Neuronal stem cell (in vitro differentiated cells): ENCODE measurements at regions not wholly inside any gene's neighbourhood (a gene's known extent, or its start where the extent isn't known, plus 50 kb on each side); places are given as distances from the start of the nearest gene placed in this dataset.

ENCODE experiments used
- DNase-seq: peaks from one replicate; pipeline ENCODE4 v3.0.0-alpha.2; 2013; ENCODE audit warnings: low spot score
- H2AFZ ChIP-seq: one replicate; pipeline ENCODE4 v1.6.1; 2013; ENCODE audit warnings: mild to moderate bottlenecking, low read length, inconsistent platforms
- H2AK5ac ChIP-seq: 2 replicates; pipeline ENCODE4 v1.6.1; 2013; ENCODE audit warnings: low read depth, mild to moderate bottlenecking, inconsistent platforms, low read length, moderate library complexity, mixed read lengths
- H2BK120ac ChIP-seq: 2 replicates; pipeline ENCODE4 v1.6.1; 2013; ENCODE audit warnings: low read depth, mild to moderate bottlenecking, inconsistent platforms, low read length, moderate library complexity, mixed read lengths
- H2BK12ac ChIP-seq: one replicate; pipeline ENCODE4 v1.6.1; 2013; ENCODE audit warnings: low read length, inconsistent platforms
- H2BK15ac ChIP-seq: 2 replicates; pipeline ENCODE4 v1.6.1; 2013; ENCODE audit warnings: mild to moderate bottlenecking, low read length, inconsistent platforms, mixed read lengths
- H2BK5ac ChIP-seq: one replicate; pipeline ENCODE4 v1.6.1; 2013; ENCODE audit warnings: inconsistent platforms, mild to moderate bottlenecking, low read length, moderate library complexity
- H3K14ac ChIP-seq: one replicate; pipeline ENCODE4 v1.6.1; 2013; ENCODE audit warnings: low read length, inconsistent platforms
- H3K18ac ChIP-seq: 2 replicates; pipeline ENCODE4 v1.6.1; 2013; ENCODE audit warnings: low read length, inconsistent platforms
- H3K23ac ChIP-seq: 2 replicates; pipeline ENCODE4 v1.6.1; 2013; ENCODE audit warnings: low read depth, mild to moderate bottlenecking, mixed read lengths, low read length, inconsistent platforms; ENCODE audit not compliant: poor library complexity
- H3K27ac ChIP-seq: replicated peaks from 3 replicates; pipeline ENCODE4 v1.5.1; 2013; ENCODE audit warnings: low read length, inconsistent platforms
- H3K27me3 ChIP-seq, 3 experiments: 2 replicates each; pipeline ENCODE4 v1.6.1; 2013; ENCODE audit warnings: low read length in 3 of 3, mild to moderate bottlenecking in 2 of 3, inconsistent platforms in 1 of 3, low read depth in 1 of 3, mixed read lengths in 1 of 3, moderate library complexity in 1 of 3; ENCODE audit not compliant: control insufficient read depth in 3 of 3, insufficient read depth in 3 of 3
- H3K36me3 ChIP-seq, 2 donors: replicated peaks in 1 of 2; 2 replicates each; pipeline ENCODE4 v1.6.1; 2013; ENCODE audit warnings: low read length in 2 of 2; ENCODE audit not compliant: control insufficient read depth in 2 of 2, insufficient read depth in 2 of 2
- H3K4ac ChIP-seq: 2 replicates; pipeline ENCODE4 v1.6.1; 2013; ENCODE audit warnings: inconsistent platforms, mild to moderate bottlenecking, low read length, moderate library complexity
- H3K4me1 ChIP-seq, 2 donors: 1 replicate in 1 of 2; 2 replicates in 1 of 2; pipeline ENCODE4 v1.6.1; 2013; ENCODE audit warnings: low read length in 2 of 2, low read depth in 1 of 2; ENCODE audit not compliant: control insufficient read depth in 2 of 2, insufficient read depth in 1 of 2
- H3K4me2 ChIP-seq: one replicate; pipeline ENCODE4 v1.6.1; 2013; ENCODE audit warnings: mild to moderate bottlenecking, low read length, inconsistent platforms; ENCODE audit not compliant: insufficient read depth, poor library complexity, severe bottlenecking
- H3K4me3 ChIP-seq, 2 donors: 2 replicates each; pipeline ENCODE4 v1.5.1; 2013; ENCODE audit warnings: low read length in 2 of 2, mild to moderate bottlenecking in 2 of 2, inconsistent platforms in 1 of 2, moderate library complexity in 1 of 2
- H3K79me1 ChIP-seq: one replicate; pipeline ENCODE4 v1.6.1; 2013; ENCODE audit warnings: low read depth, mild to moderate bottlenecking, inconsistent platforms, low read length, moderate library complexity
- H3K9ac ChIP-seq: one replicate; pipeline ENCODE4 v1.6.1; 2013; ENCODE audit warnings: mild to moderate bottlenecking, low read depth, low read length, inconsistent platforms; ENCODE audit not compliant: poor library complexity
- H3K9me3 ChIP-seq, 2 donors: replicated peaks in 1 of 2; 2 replicates each; pipeline versions ENCODE3 to v1.6.1; 2013; ENCODE audit warnings: low read length in 2 of 2, mild to moderate bottlenecking in 2 of 2, inconsistent platforms in 1 of 2, low read depth in 1 of 2, mixed read lengths in 1 of 2, moderate library complexity in 1 of 2; ENCODE audit not compliant: control insufficient read depth in 2 of 2, insufficient read depth in 1 of 2
- H4K8ac ChIP-seq: one replicate; pipeline ENCODE4 v1.6.1; 2013; ENCODE audit warnings: low read depth, mild to moderate bottlenecking, inconsistent platforms, low read length, moderate library complexity
- H4K91ac ChIP-seq: one replicate; pipeline ENCODE4 v1.6.1; 2013; ENCODE audit warnings: low read length, low read depth, mild to moderate bottlenecking, inconsistent platforms; ENCODE audit not compliant: poor library complexity
- WGBS, 2 donors: extraction: QIAGEN DNeasy Blood & Tissue Kit; methylation state at CpG; one replicate each; pipeline ENCODE4 v1.1.7; 2013; ENCODE audit warnings: missing lambda C conversion rate in 2 of 2, mixed read lengths in 1 of 2; ENCODE audit not compliant: insufficient read length in 2 of 2, insufficient replicate concordance in 1 of 2; ENCODE audit errors: extremely low coverage in 2 of 2; 5-methylcytosine and 5-hydroxymethylcytosine counted together

- no peak overlapping the region for H4K91ac ChIP-seq
- H2AK5ac ChIP-seq = no peak overlapping the region
- no peak overlapping the region for H4K8ac ChIP-seq
- no peak for DNase-seq
- no peaks in the 10 kb centered on the region for H3K4me1 ChIP-seq
- H3K9ac ChIP-seq = no peak overlapping the region
- no peak overlapping the region for H2BK5ac ChIP-seq
- no peak overlapping the region for H3K27ac ChIP-seq
- H3K4me3 ChIP-seq = no peak overlapping the region
- H2BK120ac ChIP-seq = no peak overlapping the region
- no peaks in the 10 kb centered on the region for H3K36me3 ChIP-seq
- no peak overlapping the region for H3K4me2 ChIP-seq
- no peaks in the 10 kb centered on the region for H3K79me1 ChIP-seq
- H3K27me3 ChIP-seq = no peaks in the 10 kb centered on the region
- H2AFZ ChIP-seq = no peak overlapping the region
- H3K4ac ChIP-seq = no peak overlapping the region
- H2BK12ac ChIP-seq = no peak overlapping the region
- H3K9me3 ChIP-seq = no peaks in the 10 kb centered on the region
- H3K18ac ChIP-seq = no peak overlapping the region
- H3K14ac ChIP-seq = no peak overlapping the region
- H2BK15ac ChIP-seq = no peak overlapping the region
- no peak overlapping the region for H3K23ac ChIP-seq
- no CpG with 5 or more reads among the region's 5 CpGs for WGBS, 2 donors
These were observed 245.0 kb downstream of the MTX2 start for GRCh38 chr2:176514276-176514675.

- Histone ChIP-seq H2AFZ (no peak overlapping the region), H2BK5ac (no peak overlapping the region), H3K18ac (no peak overlapping the region), H3K23ac (no peak overlapping the region), H2AK5ac (no peak overlapping the region), H3K27me3 (no peaks in the 10 kb centered on the region), H3K4me2 (no peak overlapping the region), H3K14ac (no peak overlapping the region), H3K79me1 (no peaks in the 10 kb centered on the region), H4K8ac (peak overlapping the region; percentile 23), H3K4me3 (no peak overlapping the region), H3K4me1 (no peaks in the 10 kb centered on the region), H2BK120ac (no peak overlapping the region), H3K4ac (no peak overlapping the region), H4K91ac (no peak overlapping the region), H2BK15ac (no peak overlapping the region), H3K9ac (no peak overlapping the region), H3K9me3 (no peaks in the 10 kb centered on the region), H3K36me3 (no peaks in the 10 kb centered on the region), H3K27ac (no peak overlapping the region), H2BK12ac (no peak overlapping the region)
- no CpG with 5 or more reads among the region's 6 CpGs for WGBS, 2 donors
- no peak for DNase-seq
These were observed 245.7 kb downstream of the MTX2 start for GRCh38 chr2:176514805-176515500.

- H2AFZ ChIP-seq = no peak overlapping the region
- no peak overlapping the region for H3K4ac ChIP-seq
- H3K4me3 ChIP-seq = no peak overlapping the region
- no peak overlapping the region for H3K9ac ChIP-seq
- no peak overlapping the region for H2BK15ac ChIP-seq
- WGBS, 2 donors = no CpG with 5 or more reads among the region's 1 CpG
- no peak overlapping the region for H3K18ac ChIP-seq
- H4K91ac ChIP-seq = no peak overlapping the region
- no peak overlapping the region for H3K4me2 ChIP-seq
- H2BK12ac ChIP-seq = no peak overlapping the region
- H3K9me3 ChIP-seq = no peaks in the 10 kb centered on the region
- H3K4me1 ChIP-seq = no peaks in the 10 kb centered on the region
- H2BK5ac ChIP-seq = no peak overlapping the region
- no peaks in the 10 kb centered on the region for H3K79me1 ChIP-seq
- H3K36me3 ChIP-seq = no peaks in the 10 kb centered on the region
- no peak overlapping the region for H3K23ac ChIP-seq
- H3K14ac ChIP-seq = no peak overlapping the region
- H3K27me3 ChIP-seq = no peaks in the 10 kb centered on the region
- no peak for DNase-seq
- H2BK120ac ChIP-seq = no peak overlapping the region
- H2AK5ac ChIP-seq = no peak overlapping the region
- H3K27ac ChIP-seq = no peak overlapping the region
- no peak overlapping the region for H4K8ac ChIP-seq
These were observed 246.9 kb downstream of the MTX2 start for GRCh38 chr2:176516051-176516602.

GRCh38 chr2:176518823-176519222 lies 249.6 kb downstream of the MTX2 start:
- H3K4me1 ChIP-seq = peaks cover 3% of the 10 kb centered on the region in 2 donors
- WGBS, 2 donors = no CpG with 5 or more reads among the region's 4 CpGs

More at GRCh38 chr2:176518823-176519222, 249.6 kb downstream of the MTX2 start:
- Histone ChIP-seq H2AK5ac (no peak overlapping the region), H2AFZ (peak overlapping the region; percentile 43), H3K9me3 (no peaks in the 10 kb centered on the region), H3K27me3 (peaks cover 0 to 3% (median 0%) of the 10 kb centered on the region in 3 experiments), H3K4me2 (no peak overlapping the region), H4K8ac (no peak overlapping the region), H2BK5ac (no peak overlapping the region), H3K14ac (no peak overlapping the region), H3K36me3 (no peaks in the 10 kb centered on the region), H3K27ac (no peak overlapping the region), H3K23ac (no peak overlapping the region), H2BK15ac (no peak overlapping the region), H3K18ac (no peak overlapping the region), H2BK120ac (no peak overlapping the region), H3K9ac (no peak overlapping the region), H3K4ac (no peak overlapping the region), H4K91ac (no peak overlapping the region), H3K79me1 (no peaks in the 10 kb centered on the region), H3K4me3 (no peak overlapping the region), H2BK12ac (no peak overlapping the region)
- no peak for DNase-seq
